H1 (cell line): ENCODE measurements at regions not wholly inside any gene's neighbourhood (a gene's known extent, or its start where the extent isn't known, plus 50 kb on each side); places are given as distances from the start of the nearest gene placed in this dataset.

Experiments used
- CTCF ChIA-PET: fragments of 300-600 bp; sonication (Branson Sonifier 250); formaldehyde crosslinking; loops from one replicate; lab custom pipeline; 2021; ENCODE audit not compliant: partially characterized antibody; lab: Charles Lee
- POLR2A ChIA-PET: fragments of 300-600 bp; sonication (Branson Sonifier 250); formaldehyde crosslinking; loops from one replicate; lab custom pipeline; 2021; ENCODE audit warnings: inconsistent platforms; ENCODE audit not compliant: partially characterized antibody; lab: Charles Lee
- DNase-seq, 2 experiments: peaks; one replicate each; pipeline versions ENCODE4 v3.0.0 to v3.0.0-alpha.2; 2010 to 2022; ENCODE audit warnings: low spot score in 2 of 2, low read depth in 1 of 2, mixed read lengths in 1 of 2
- FAIRE-seq: peaks from 2 replicates; lab custom pipeline; 2011; peaks lifted over from hg19 to GRCh38; lab: Jason Lieb, UNC
- H2AFZ ChIP-seq: 2 replicates; pipeline ENCODE4 v1.8.1; 2012; ENCODE audit warnings: low read length, inconsistent platforms
- H2AK5ac ChIP-seq: 2 replicates; pipeline ENCODE4 v1.6.1; 2013; ENCODE audit warnings: low read depth, low read length
- H2BK120ac ChIP-seq: replicated peaks from 2 replicates; pipeline ENCODE3; 2013; ENCODE audit warnings: low read depth, low read length, inconsistent platforms
- H2BK12ac ChIP-seq: 2 replicates; pipeline ENCODE4 v1.6.1; 2013; ENCODE audit warnings: low read depth, low read length
- H2BK15ac ChIP-seq: 2 replicates; pipeline ENCODE4 v1.6.1; 2013; ENCODE audit warnings: low read length
- H2BK20ac ChIP-seq: 2 replicates; pipeline ENCODE4 v1.6.1; 2013; ENCODE audit warnings: low read length
- H2BK5ac ChIP-seq: 2 replicates; pipeline ENCODE4 v1.6.1; 2013; ENCODE audit warnings: low read depth, low read length
- H3K14ac ChIP-seq: 2 replicates; pipeline ENCODE4 v1.6.1; 2013; ENCODE audit warnings: inconsistent platforms; ENCODE audit not compliant: insufficient read length
- H3K18ac ChIP-seq: 2 replicates; pipeline ENCODE4 v1.6.1; 2013; ENCODE audit warnings: low read length; ENCODE audit errors: extremely low read depth
- H3K23ac ChIP-seq: 2 replicates; pipeline ENCODE4 v1.6.1; 2013; ENCODE audit warnings: inconsistent platforms; ENCODE audit not compliant: insufficient read length
- H3K23me2 ChIP-seq: 2 replicates; pipeline ENCODE4 v1.6.1; 2013; ENCODE audit warnings: low read depth, low read length
- H3K27ac ChIP-seq: 2 replicates; pipeline ENCODE4 v1.6.1; 2011; ENCODE audit warnings: low read depth, low read length, inconsistent platforms
- H3K27me3 ChIP-seq, 4 experiments: replicated peaks in 1 of 4; 1 replicate in 1 of 4; 2 replicates in 3 of 4; pipeline versions ENCODE4 v1.6.1 to v1.8.1; 2011 to 2013; ENCODE audit warnings: low read length in 3 of 4, mild to moderate bottlenecking in 3 of 4, inconsistent platforms in 2 of 4, mixed read lengths in 2 of 4, moderate library complexity in 1 of 4; ENCODE audit not compliant: control insufficient read depth in 3 of 4, insufficient read depth in 3 of 4; ENCODE audit errors: extremely low read depth in 1 of 4
- H3K36me3 ChIP-seq, 4 experiments: 2 replicates each; pipeline versions ENCODE4 v1.6.1 to v1.8.1; 2011 to 2013; ENCODE audit warnings: mild to moderate bottlenecking in 4 of 4, low read length in 3 of 4, moderate library complexity in 2 of 4, control low read depth in 1 of 4, inconsistent platforms in 1 of 4; ENCODE audit not compliant: insufficient read depth in 4 of 4, control insufficient read depth in 2 of 4
- H3K4ac ChIP-seq: replicated peaks from 2 replicates; pipeline ENCODE3; 2013; ENCODE audit warnings: low read length, low read depth, mixed read lengths, inconsistent platforms; ENCODE audit not compliant: insufficient read length
- H3K4me1 ChIP-seq, 4 experiments: replicated peaks in 1 of 4; 1 replicate in 1 of 4; 2 replicates in 3 of 4; pipeline versions ENCODE4 v1.6.1 to v1.8.1; 2011 to 2013; ENCODE audit warnings: low read length in 3 of 4, inconsistent platforms in 2 of 4, mixed read lengths in 1 of 4; ENCODE audit not compliant: insufficient read depth in 4 of 4, control insufficient read depth in 3 of 4
- H3K4me2 ChIP-seq, 2 experiments: 2 replicates each; pipeline versions ENCODE4 v1.6.1 to v1.8.1; 2011 to 2013; ENCODE audit warnings: low read depth in 2 of 2, low read length in 2 of 2, control low read depth in 1 of 2, inconsistent platforms in 1 of 2, mild to moderate bottlenecking in 1 of 2; ENCODE audit not compliant: insufficient read depth in 1 of 2
- H3K4me3 ChIP-seq, 4 experiments: fragments of 200-600, 300-600 bp in 1 of 4; sonication (generic), shearing (Covaris generic), sonication (Bioruptor Twin) in 1 of 4; 2 replicates each; pipeline versions ENCODE4 v1.5.1 to v1.8.1; 2011 to 2016; ENCODE audit warnings: low read length in 4 of 4, low read depth in 3 of 4, control low read depth in 2 of 4, inconsistent platforms in 2 of 4, mild to moderate bottlenecking in 2 of 4, mixed read lengths in 1 of 4, moderate library complexity in 1 of 4; ENCODE audit not compliant: insufficient read depth in 2 of 4; ENCODE audit errors: extremely low read depth in 1 of 4
- H3K56ac ChIP-seq: replicated peaks from 2 replicates; pipeline ENCODE3; 2013; ENCODE audit warnings: low read depth, mild to moderate bottlenecking, mixed read lengths, low read length, inconsistent platforms; ENCODE audit not compliant: insufficient read length
- H3K79me1 ChIP-seq: 2 replicates; pipeline ENCODE4 v1.6.1; 2013; ENCODE audit warnings: low read depth, low read length, control low read depth
- H3K79me2 ChIP-seq, 2 experiments: 2 replicates each; pipeline versions ENCODE4 v1.6.1 to v1.8.1; 2012 to 2013; ENCODE audit warnings: low read length in 2 of 2, mild to moderate bottlenecking in 2 of 2, inconsistent platforms in 1 of 2; ENCODE audit not compliant: insufficient read depth in 2 of 2, control insufficient read depth in 1 of 2
- H3K9ac ChIP-seq, 4 experiments: replicated peaks in 1 of 4; 1 replicate in 1 of 4; 2 replicates in 3 of 4; pipeline versions ENCODE4 v1.6.1 to v1.8.1; 2011 to 2013; ENCODE audit warnings: low read depth in 3 of 4, low read length in 3 of 4, control low read depth in 2 of 4, mild to moderate bottlenecking in 2 of 4, moderate library complexity in 2 of 4, inconsistent platforms in 1 of 4; ENCODE audit errors: extremely low read depth in 1 of 4
- H3K9me3 ChIP-seq, 2 experiments: 2 replicates each; pipeline versions ENCODE4 v1.6.1 to v1.8.1; 2012 to 2013; ENCODE audit warnings: mild to moderate bottlenecking in 2 of 2, moderate library complexity in 2 of 2, control low read depth in 1 of 2, inconsistent platforms in 1 of 2, low read depth in 1 of 2, low read length in 1 of 2, mixed read lengths in 1 of 2; ENCODE audit not compliant: insufficient read depth in 2 of 2
- H4K20me1 ChIP-seq, 2 experiments: replicated peaks in 1 of 2; 2 replicates each; pipeline versions ENCODE3 to v1.8.1; 2011 to 2013; ENCODE audit warnings: inconsistent platforms in 2 of 2, low read length in 2 of 2, mild to moderate bottlenecking in 1 of 2; ENCODE audit not compliant: insufficient read depth in 2 of 2, control insufficient read depth in 1 of 2
- H4K5ac ChIP-seq: 2 replicates; pipeline ENCODE4 v1.6.1; 2013; ENCODE audit warnings: low read length, low read depth, mixed read lengths, inconsistent platforms; ENCODE audit not compliant: insufficient read length
- H4K8ac ChIP-seq: 2 replicates; pipeline ENCODE4 v1.8.0; 2013; ENCODE audit warnings: mild to moderate bottlenecking, moderate library complexity, low read length, inconsistent platforms; ENCODE audit not compliant: insufficient read depth; ENCODE audit errors: extremely low read depth
- H4K91ac ChIP-seq: replicated peaks from 2 replicates; pipeline ENCODE3; 2013; ENCODE audit warnings: low read length, mixed read lengths, inconsistent platforms; ENCODE audit not compliant: insufficient read length
- BACH1 ChIP-seq: IDR thresholded peaks from 2 replicates; pipeline ENCODE4 v1.6.1; 2012; ENCODE audit warnings: low read length, improper control_type of control experiment
- GABPA ChIP-seq: IDR thresholded peaks from 2 replicates; pipeline ENCODE4 v1.6.1; 2011; ENCODE audit warnings: mild to moderate bottlenecking, low read length, moderate library complexity, borderline replicate concordance; ENCODE audit not compliant: insufficient read depth
- MAFK ChIP-seq: IDR thresholded peaks from 2 replicates; pipeline ENCODE4 v1.6.1; 2012; ENCODE audit warnings: low read depth, mild to moderate bottlenecking, improper control_type of control experiment, low read length
- RXRA ChIP-seq: IDR thresholded peaks from 2 replicates; pipeline ENCODE4 v1.6.1; 2011; ENCODE audit warnings: low read depth, mild to moderate bottlenecking, low read length, moderate library complexity; ENCODE audit not compliant: insufficient read depth
- TAF1 ChIP-seq: IDR thresholded peaks from 2 replicates; pipeline ENCODE4 v1.6.1; 2011; ENCODE audit warnings: mild to moderate bottlenecking, low read depth, low read length
- TEAD4 ChIP-seq: IDR thresholded peaks from 2 replicates; pipeline ENCODE4 v1.6.1; 2012; ENCODE audit warnings: low read depth, low read length, inconsistent platforms, mixed read lengths
- WGBS, 2 experiments: shearing (Covaris generic) in 1 of 2; methylation state at CpG; one replicate each; pipeline versions ENCODE4 v1.1.6 to v1.1.7; 2013 to 2015; ENCODE audit warnings: low lambda C conversion rate in 2 of 2, mixed read lengths in 2 of 2, inconsistent platforms in 1 of 2, low coverage in 1 of 2, missing lambda C conversion rate in 1 of 2; ENCODE audit not compliant: insufficient replicate concordance in 2 of 2, insufficient coverage in 1 of 2, insufficient read length in 1 of 2; ENCODE audit errors: extremely low coverage in 1 of 2, missing lambda C conversion rate in 1 of 2; 5-methylcytosine and 5-hydroxymethylcytosine counted together

GRCh38 chr17:34442387-34443111 lies 79.5 kb upstream of the CCL1 start:
- Histone ChIP-seq H2AFZ (no peak overlapping the region), H3K4ac (no peak overlapping the region), H4K5ac (no peak overlapping the region), H2BK5ac (no peak overlapping the region), H3K9me3 (no peaks in the 10 kb centered on the region), H3K23me2 (no peaks in the 10 kb centered on the region), H2BK15ac (no peak overlapping the region), H3K4me2 (no peak overlapping the region), H3K14ac (no peak overlapping the region), H4K20me1 (no peaks in the 10 kb centered on the region), H2BK20ac (no peak overlapping the region), H3K79me1 (no peaks in the 10 kb centered on the region), H3K4me1 (peaks cover 0 to 4% (median under 1%) of the 10 kb centered on the region in 4 experiments; a peak in 1 of 7 replicates), H2BK120ac (no peak overlapping the region), H3K18ac (no peak overlapping the region), H3K23ac (no peak overlapping the region), H3K56ac (no peak overlapping the region), H2AK5ac (no peak overlapping the region), H2BK12ac (no peak overlapping the region), H3K79me2 (no peaks in the 10 kb centered on the region), H3K27ac (no peak overlapping the region), H4K91ac (no peak overlapping the region), H3K9ac (no peak overlapping the region), H4K8ac (no peak overlapping the region), H3K4me3 (no peak overlapping the region), H3K36me3 (no peaks in the 10 kb centered on the region), H3K27me3 (no peaks in the 10 kb centered on the region; a peak in 1 of 7 replicates)
- FAIRE-seq (no peak), DNase-seq (no peak)
- ChIA-PET POLR2A (no interaction called here), CTCF (interaction anchor here (0.7 to 7.3 kb wide), 23 partner anchors 12 to 1184 kb away, joined by 3 to 95 read pairs (median 4); no protein-coding TSS in a partner anchor)
- WGBS, 2 experiments, result 80% methylated on average over 10 of the region's 10 CpGs; no CpG with 5 or more reads in 1 of the 2 experiments
- TF ChIP-seq TAF1 (no peak), RXRA (no peak), MAFK (no peak), TEAD4 (no peak), BACH1 (no peak), GABPA (no peak)
